WTC11 (cell line): ENCODE measurements at regions not wholly inside any gene's neighbourhood (a gene's known extent, or its start where the extent isn't known, plus 50 kb on each side); places are given as distances from the start of the nearest gene placed in this dataset.

Source experiments
- ATAC-seq: fragments of 200-7000 bp; cut with Tn5 transposase; 2 replicates; pipeline ENCODE4 v1.10.0; 2021; ENCODE audit warnings: mild to moderate bottlenecking, moderate library complexity
- CTCF ChIA-PET: fragments of 300-600 bp; sonication (Branson Sonifier 250); formaldehyde crosslinking; loops from one replicate; lab custom pipeline; 2021; ENCODE audit warnings: antibody characterized with exemption; lab: Charles Lee
- POLR2A ChIA-PET: fragments of 350-600 bp; sonication (Branson Sonifier 250); formaldehyde crosslinking; loops from one replicate; lab custom pipeline; 2021; ENCODE audit warnings: antibody characterized with exemption; lab: Charles Lee
- DNase-seq: peaks from one replicate; pipeline ENCODE4 v3.0.0; 2021; ENCODE audit warnings: low spot score
- H3K27ac Mint-ChIP-seq: 2 replicates; pipeline ENCODE4 v1.8.0; 2021; ENCODE audit warnings: mixed read lengths
- H3K27me3 Mint-ChIP-seq: 2 replicates; pipeline ENCODE4 v1.8.0; 2021; ENCODE audit warnings: low read depth, mild to moderate bottlenecking, moderate library complexity, mixed read lengths
- H3K36me3 Mint-ChIP-seq: 2 replicates; pipeline ENCODE4 v1.8.0; 2021; ENCODE audit warnings: mixed read lengths
- H3K4me1 Mint-ChIP-seq: 2 replicates; pipeline ENCODE4 v1.8.0; 2022; ENCODE audit warnings: mixed read lengths
- H3K4me3 Mint-ChIP-seq: 2 replicates; pipeline ENCODE4 v1.8.0; 2021; ENCODE audit warnings: mild to moderate bottlenecking, moderate library complexity, mixed read lengths
- H3K9me3 Mint-ChIP-seq: 2 replicates; pipeline ENCODE4 v1.8.0; 2021; ENCODE audit warnings: mixed read lengths
- CBFB ChIP-seq: sonication (generic); formaldehyde crosslinking; IDR thresholded peaks from 2 replicates; pipeline ENCODE4 v1.8.1; 2022; ENCODE audit warnings: mild to moderate bottlenecking, low read depth, missing genetic modification reagents
- CREM ChIP-seq: sonication (generic); formaldehyde crosslinking; IDR thresholded peaks from 2 replicates; pipeline ENCODE4 v1.8.1; 2022; ENCODE audit warnings: mild to moderate bottlenecking, missing genetic modification reagents, moderate library complexity
- GABPB1 ChIP-seq: sonication (generic); formaldehyde crosslinking; IDR thresholded peaks from 2 replicates; pipeline ENCODE4 v1.8.1; 2023; ENCODE audit warnings: mild to moderate bottlenecking, missing genetic modification reagents
- HMGXB4 ChIP-seq: sonication (generic); formaldehyde crosslinking; IDR thresholded peaks from 2 replicates; pipeline ENCODE4 v1.8.1; 2023; ENCODE audit warnings: mild to moderate bottlenecking, moderate library complexity, missing genetic modification reagents
- JAZF1 ChIP-seq: fragments of 250-450 bp; sonication (Bioruptor Pico); IDR thresholded peaks from 2 replicates; pipeline ENCODE4 v1.9.0; 2021; ENCODE audit warnings: moderate library complexity, mild to moderate bottlenecking, inconsistent platforms
- MXD4 ChIP-seq: fragments of 250-450 bp; sonication (Bioruptor Pico); IDR thresholded peaks from 2 replicates; pipeline ENCODE4 v1.8.0; 2021; ENCODE audit warnings: mild to moderate bottlenecking, moderate library complexity, borderline replicate concordance
- MYBL2 ChIP-seq: sonication (generic); formaldehyde crosslinking; IDR thresholded peaks from 2 replicates; pipeline ENCODE4 v1.8.1; 2023; ENCODE audit warnings: mild to moderate bottlenecking, moderate library complexity, missing genetic modification reagents
- NFYB ChIP-seq: sonication (generic); formaldehyde crosslinking; conservative IDR thresholded peaks from 2 replicates; pipeline ENCODE4 v1.8.0; 2022; ENCODE audit warnings: low read depth, missing genetic modification reagents
- NR2C2 ChIP-seq: sonication (generic); formaldehyde crosslinking; IDR thresholded peaks from 2 replicates; pipeline ENCODE4 v1.8.0; 2022; ENCODE audit warnings: mild to moderate bottlenecking, missing genetic modification reagents
- RORB ChIP-seq: fragments of 250-450 bp; sonication (Bioruptor Pico); IDR thresholded peaks from 2 replicates; pipeline ENCODE4 v1.9.0; 2021; ENCODE audit warnings: mild to moderate bottlenecking
- ZNF317 ChIP-seq: sonication (generic); formaldehyde crosslinking; IDR thresholded peaks from 2 replicates; pipeline ENCODE4 v1.8.1; 2023; ENCODE audit warnings: low read depth, mild to moderate bottlenecking, moderate library complexity, missing genetic modification reagents, borderline replicate concordance
- TF ChIP-seq, protein P1 (sequence below): sonication (generic); formaldehyde crosslinking; IDR thresholded peaks from 2 replicates; pipeline ENCODE4 v1.8.1; 2023; ENCODE audit warnings: mild to moderate bottlenecking, missing genetic modification reagents
- TF ChIP-seq, protein P2 (sequence below): sonication (generic); formaldehyde crosslinking; IDR thresholded peaks from 2 replicates; pipeline ENCODE4 v1.8.1; 2023; ENCODE audit warnings: mild to moderate bottlenecking, missing genetic modification reagents, borderline replicate concordance

- Mint-ChIP-seq H3K27me3 (no peaks in the 10 kb centered on the region), H3K36me3 (no peaks in the 10 kb centered on the region), H3K9me3 (no peaks in the 10 kb centered on the region; the same call in 1 of the 2 replicates), H3K4me3 (no peak overlapping the region)
- CTCF ChIA-PET: no interaction called here
- no peak for DNase-seq
- ATAC-seq: no peak
- no peak for TF ChIP-seq NR2C2
- no peak for TF ChIP-seq ZNF317 (CRISPR knock-in tag)
- TF ChIP-seq MXD4: no peak
- TF ChIP-seq CREM (CRISPR knock-in tag): no peak
- TF ChIP-seq GABPB1: no peak
- TF ChIP-seq, all 79 proteins: peak for 0
- POLR2A ChIA-PET: no interaction called here
- H3K27ac Mint-ChIP-seq: no peak overlapping the region
- H3K4me1 Mint-ChIP-seq: no peaks in the 10 kb centered on the region
Measured at GRCh38 chr1:76005765-76006164, 68.8 kb upstream of the ST6GALNAC3 start.

DNA sequence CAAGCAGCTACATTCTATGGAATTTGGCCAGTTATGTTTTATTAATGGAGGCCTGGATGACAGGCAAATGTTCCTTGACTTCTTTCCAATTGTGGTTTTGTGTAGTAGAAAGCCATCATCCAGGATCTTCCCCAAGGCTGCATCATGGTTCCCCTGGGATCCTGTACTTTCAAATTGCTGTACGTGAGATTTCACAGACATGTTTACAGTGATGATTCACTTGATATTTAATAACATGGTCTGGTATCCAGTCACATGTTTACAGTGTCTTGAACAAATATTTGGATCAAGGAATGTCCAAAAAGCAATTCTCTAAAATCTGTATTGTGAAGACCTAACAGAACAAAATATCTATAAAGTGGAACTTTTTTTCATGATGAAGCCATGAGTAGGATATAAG is 68.3 kb upstream of the ST6GALNAC3 start:
- no peaks in the 10 kb centered on the region for H3K36me3 Mint-ChIP-seq
- TF ChIP-seq RORB (CRISPR knock-in tag): no peak
- TF ChIP-seq, protein P1, sequence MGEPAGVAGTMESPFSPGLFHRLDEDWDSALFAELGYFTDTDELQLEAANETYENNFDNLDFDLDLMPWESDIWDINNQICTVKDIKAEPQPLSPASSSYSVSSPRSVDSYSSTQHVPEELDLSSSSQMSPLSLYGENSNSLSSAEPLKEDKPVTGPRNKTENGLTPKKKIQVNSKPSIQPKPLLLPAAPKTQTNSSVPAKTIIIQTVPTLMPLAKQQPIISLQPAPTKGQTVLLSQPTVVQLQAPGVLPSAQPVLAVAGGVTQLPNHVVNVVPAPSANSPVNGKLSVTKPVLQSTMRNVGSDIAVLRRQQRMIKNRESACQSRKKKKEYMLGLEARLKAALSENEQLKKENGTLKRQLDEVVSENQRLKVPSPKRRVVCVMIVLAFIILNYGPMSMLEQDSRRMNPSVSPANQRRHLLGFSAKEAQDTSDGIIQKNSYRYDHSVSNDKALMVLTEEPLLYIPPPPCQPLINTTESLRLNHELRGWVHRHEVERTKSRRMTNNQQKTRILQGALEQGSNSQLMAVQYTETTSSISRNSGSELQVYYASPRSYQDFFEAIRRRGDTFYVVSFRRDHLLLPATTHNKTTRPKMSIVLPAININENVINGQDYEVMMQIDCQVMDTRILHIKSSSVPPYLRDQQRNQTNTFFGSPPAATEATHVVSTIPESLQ (CRISPR knock-in tag): no peak
- no peak for TF ChIP-seq MYBL2
- no peak for TF ChIP-seq NFYB (CRISPR knock-in tag)
- no peak for TF ChIP-seq HMGXB4 (CRISPR knock-in tag)
- TF ChIP-seq CBFB (CRISPR knock-in tag): no peak
- TF ChIP-seq, protein P2, sequence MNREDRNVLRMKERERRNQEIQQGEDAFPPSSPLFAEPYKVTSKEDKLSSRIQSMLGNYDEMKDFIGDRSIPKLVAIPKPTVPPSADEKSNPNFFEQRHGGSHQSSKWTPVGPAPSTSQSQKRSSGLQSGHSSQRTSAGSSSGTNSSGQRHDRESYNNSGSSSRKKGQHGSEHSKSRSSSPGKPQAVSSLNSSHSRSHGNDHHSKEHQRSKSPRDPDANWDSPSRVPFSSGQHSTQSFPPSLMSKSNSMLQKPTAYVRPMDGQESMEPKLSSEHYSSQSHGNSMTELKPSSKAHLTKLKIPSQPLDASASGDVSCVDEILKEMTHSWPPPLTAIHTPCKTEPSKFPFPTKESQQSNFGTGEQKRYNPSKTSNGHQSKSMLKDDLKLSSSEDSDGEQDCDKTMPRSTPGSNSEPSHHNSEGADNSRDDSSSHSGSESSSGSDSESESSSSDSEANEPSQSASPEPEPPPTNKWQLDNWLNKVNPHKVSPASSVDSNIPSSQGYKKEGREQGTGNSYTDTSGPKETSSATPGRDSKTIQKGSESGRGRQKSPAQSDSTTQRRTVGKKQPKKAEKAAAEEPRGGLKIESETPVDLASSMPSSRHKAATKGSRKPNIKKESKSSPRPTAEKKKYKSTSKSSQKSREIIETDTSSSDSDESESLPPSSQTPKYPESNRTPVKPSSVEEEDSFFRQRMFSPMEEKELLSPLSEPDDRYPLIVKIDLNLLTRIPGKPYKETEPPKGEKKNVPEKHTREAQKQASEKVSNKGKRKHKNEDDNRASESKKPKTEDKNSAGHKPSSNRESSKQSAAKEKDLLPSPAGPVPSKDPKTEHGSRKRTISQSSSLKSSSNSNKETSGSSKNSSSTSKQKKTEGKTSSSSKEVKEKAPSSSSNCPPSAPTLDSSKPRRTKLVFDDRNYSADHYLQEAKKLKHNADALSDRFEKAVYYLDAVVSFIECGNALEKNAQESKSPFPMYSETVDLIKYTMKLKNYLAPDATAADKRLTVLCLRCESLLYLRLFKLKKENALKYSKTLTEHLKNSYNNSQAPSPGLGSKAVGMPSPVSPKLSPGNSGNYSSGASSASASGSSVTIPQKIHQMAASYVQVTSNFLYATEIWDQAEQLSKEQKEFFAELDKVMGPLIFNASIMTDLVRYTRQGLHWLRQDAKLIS (CRISPR knock-in tag): no peak
- TF ChIP-seq, all 79 proteins: peak for 0
- CTCF ChIA-PET: no interaction called here
- Mint-ChIP-seq H3K4me1 (no peaks in the 10 kb centered on the region), H3K9me3 (no peaks in the 10 kb centered on the region; the same call in 1 of the 2 replicates), H3K4me3 (no peak overlapping the region), H3K27me3 (no peaks in the 10 kb centered on the region), H3K27ac (no peak overlapping the region)
- POLR2A ChIA-PET: no interaction called here
- ATAC-seq (no peak), DNase-seq (no peak)

GRCh38 chr1:76010802-76011201 is 63.7 kb upstream of the ST6GALNAC3 start:
- DNase-seq: no peak
- ChIA-PET CTCF (no interaction called here), POLR2A (no interaction called here)
- TF ChIP-seq JAZF1 (CRISPR knock-in tag): no peak
- no peak overlapping the region for H3K27ac Mint-ChIP-seq
- ATAC-seq: no peak
- no peaks in the 10 kb centered on the region for H3K27me3 Mint-ChIP-seq
- no peaks in the 10 kb centered on the region for H3K36me3 Mint-ChIP-seq
- no peaks in the 10 kb centered on the region for H3K9me3 Mint-ChIP-seq
- H3K4me1 Mint-ChIP-seq: no peaks in the 10 kb centered on the region
- H3K4me3 Mint-ChIP-seq: no peak overlapping the region
